AG04450 (cell line): ENCODE measurements at regions not wholly inside any gene's neighbourhood (a gene's known extent, or its start where the extent isn't known, plus 50 kb on each side); places are given as distances from the start of the nearest gene placed in this dataset.

ENCODE experiments used
- CTCF ChIA-PET: fragments of 300-600, 350-600 bp; formaldehyde crosslinking; extraction: SDS; loops from one replicate; lab custom pipeline; 2022; ENCODE audit warnings: antibody characterized with exemption, inconsistent platforms; lab: Charles Lee
- POLR2A ChIA-PET: fragments of 350-600 bp; formaldehyde crosslinking; extraction: SDS; loops from one replicate; lab custom pipeline; 2021; ENCODE audit warnings: antibody characterized with exemption, inconsistent platforms; lab: Yijun Ruan, JAX
- DNase-seq: peaks from one replicate; pipeline ENCODE4 v3.0.0-alpha.2; 2011; ENCODE audit warnings: low read depth, low spot score
- H3K27ac ChIP-seq: one replicate; pipeline ENCODE4 v1.5.1; 2012; ENCODE audit warnings: low read depth, low read length, control low read depth
- H3K27me3 ChIP-seq: one replicate; pipeline ENCODE4 v1.6.0; 2012; ENCODE audit warnings: low read length; ENCODE audit not compliant: control insufficient read depth, insufficient read depth
- H3K4me3 ChIP-seq: 2 replicates; pipeline ENCODE4 v1.5.1; 2011; ENCODE audit warnings: mild to moderate bottlenecking, low read depth, low read length, control low read depth
- H3K9me3 ChIP-seq: 2 replicates; pipeline ENCODE4 v1.5.1; 2012; ENCODE audit warnings: low read length; ENCODE audit not compliant: control insufficient read depth, insufficient read depth
- CTCF ChIP-seq: IDR thresholded peaks from 2 replicates; pipeline ENCODE4 v1.5.1; 2011; ENCODE audit warnings: low read depth, low read length, control low read depth, inconsistent platforms

- CTCF ChIA-PET: interaction anchor here (0.8 kb wide), 1 partner anchor 102 kb away, joined by 3 read pairs; no protein-coding TSS in a partner anchor
- no peak overlapping the region for H3K27ac ChIP-seq
- POLR2A ChIA-PET: no interaction called here
- no peak for TF ChIP-seq CTCF
- no peak for DNase-seq
- peaks cover 67% of the 10 kb centered on the region for H3K27me3 ChIP-seq
- no peaks in the 10 kb centered on the region; the same call in 1 of the 2 replicates for H3K9me3 ChIP-seq
- H3K4me3 ChIP-seq: no peak overlapping the region
These were observed 143.9 kb upstream of the UMPS start for GRCh38 chr3:124586126-124587052.

GRCh38 chr3:124587053-124587408 is 143.2 kb upstream of the UMPS start:
- DNase-seq: no peak
- no peak overlapping the region for H3K27ac ChIP-seq
- POLR2A ChIA-PET: no interaction called here
- H3K4me3 ChIP-seq: no peak overlapping the region
- H3K27me3 ChIP-seq: peaks cover 67% of the 10 kb centered on the region
- no peaks in the 10 kb centered on the region; the same call in 1 of the 2 replicates for H3K9me3 ChIP-seq
- TF ChIP-seq CTCF: no peak
- CTCF ChIA-PET: interaction anchor here (0.7 kb wide), 1 partner anchor 77 kb away, joined by 3 read pairs; no protein-coding TSS in a partner anchor

- H3K27ac ChIP-seq: no peak overlapping the region
- ChIA-PET CTCF (no interaction called here), POLR2A (no interaction called here)
- no peak for DNase-seq
- no peak overlapping the region for H3K4me3 ChIP-seq
- H3K27me3 ChIP-seq: peaks cover 63% of the 10 kb centered on the region
- TF ChIP-seq CTCF: no peak
- no peaks in the 10 kb centered on the region; the same call in 1 of the 2 replicates for H3K9me3 ChIP-seq
These were observed 142.2 kb upstream of the UMPS start for GRCh38 chr3:124588036-124588435.

GRCh38 chr3:124588794-124589193 is 141.5 kb upstream of the UMPS start:
- Histone ChIP-seq H3K27me3 (peaks cover 59% of the 10 kb centered on the region), H3K4me3 (no peak overlapping the region), H3K27ac (no peak overlapping the region), H3K9me3 (no peaks in the 10 kb centered on the region; the same call in 1 of the 2 replicates)
- TF ChIP-seq CTCF: no peak
- POLR2A ChIA-PET: no interaction called here
- DNase-seq: no peak
- CTCF ChIA-PET: no interaction called here

GRCh38 chr3:124591699-124592098 is 138.6 kb upstream of the UMPS start:
- ChIA-PET POLR2A (no interaction called here), CTCF (interaction anchor here (0.7 kb wide), 1 partner anchor 46 kb away, joined by 4 read pairs; no protein-coding TSS in a partner anchor)
- peaks cover 31% of the 10 kb centered on the region for H3K27me3 ChIP-seq
- DNase-seq: no peak
- H3K27ac ChIP-seq: no peak overlapping the region
- H3K9me3 ChIP-seq: no peaks in the 10 kb centered on the region
- TF ChIP-seq CTCF: no peak
- no peak overlapping the region for H3K4me3 ChIP-seq
